ENCODE measurements at regions not wholly inside any gene's neighbourhood (a gene's known extent, or its start where the extent isn't known, plus 50 kb on each side); places are given as distances from the start of the nearest gene placed in this dataset.

DNA sequence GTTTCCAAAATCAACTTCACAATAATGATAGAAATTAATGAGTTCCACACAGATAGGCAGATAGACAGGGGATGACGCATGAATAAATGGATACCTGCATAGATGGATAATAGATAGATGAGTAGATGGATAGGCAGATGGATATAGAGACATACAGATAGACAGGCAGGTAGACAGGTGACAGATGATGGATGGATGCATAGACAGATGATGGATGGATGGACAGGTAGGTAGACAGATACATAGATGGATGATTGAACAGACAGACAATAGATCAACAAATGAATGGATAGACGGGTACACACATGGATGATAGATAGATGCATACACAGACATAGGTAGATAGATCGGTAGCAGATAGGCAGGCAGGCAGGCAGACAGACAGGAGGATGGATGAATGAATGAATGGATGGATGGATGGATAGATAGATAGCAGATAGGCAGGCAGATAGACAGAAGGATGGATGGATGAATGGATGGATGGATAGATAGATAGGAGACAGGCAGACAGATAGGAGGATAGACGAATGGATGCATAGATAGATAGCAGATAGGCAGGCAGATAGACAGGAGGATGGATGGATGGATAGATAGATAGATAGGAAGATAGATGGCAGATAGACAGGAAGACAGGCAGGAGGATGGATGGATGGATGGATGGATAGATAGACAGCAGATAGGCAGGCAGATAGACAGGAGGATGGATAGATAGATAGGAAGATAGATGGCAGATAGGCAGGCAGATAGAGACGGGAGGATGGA lies 142.5 kb downstream of the RBFOX3 start:
- DNase-seq, result no peak

DNA sequence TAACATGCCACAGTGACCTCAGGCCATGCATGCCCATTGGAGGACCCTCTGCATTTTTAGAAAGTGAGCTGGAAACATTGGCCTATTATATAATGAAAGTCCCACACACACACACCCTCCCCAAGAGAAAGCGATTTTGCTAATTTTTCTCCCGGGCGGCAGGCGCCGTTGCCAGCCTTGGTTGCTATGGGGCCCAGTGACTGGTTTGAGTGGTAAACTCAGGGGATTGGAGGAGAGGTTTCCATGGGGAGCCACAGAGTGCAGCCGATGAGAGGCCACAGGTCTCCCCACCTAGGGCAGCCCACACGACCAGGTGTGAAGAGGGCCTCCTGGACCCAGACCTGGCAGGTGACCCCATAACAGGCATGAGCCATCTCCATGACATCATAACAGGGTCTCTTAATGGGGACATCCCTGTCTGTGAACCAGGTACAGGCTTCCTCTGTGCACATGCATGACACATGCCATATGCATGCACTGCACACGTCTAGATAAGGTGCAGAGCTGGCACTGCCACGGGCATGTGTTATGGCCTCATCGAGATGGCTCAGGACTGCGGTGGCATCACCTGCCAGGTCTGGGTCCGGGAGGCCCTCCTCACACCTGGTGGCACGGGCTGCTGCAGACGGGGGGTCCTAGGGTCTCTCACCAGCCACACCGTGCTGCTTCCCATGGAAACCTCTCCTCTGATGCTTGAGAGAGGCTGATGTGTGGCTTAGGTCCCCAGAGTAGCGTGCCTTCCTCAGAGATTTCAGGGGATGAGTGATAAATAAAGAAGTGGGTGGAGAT lies 144.1 kb downstream of the RBFOX3 start:
- no peak for DNase-seq

DNA sequence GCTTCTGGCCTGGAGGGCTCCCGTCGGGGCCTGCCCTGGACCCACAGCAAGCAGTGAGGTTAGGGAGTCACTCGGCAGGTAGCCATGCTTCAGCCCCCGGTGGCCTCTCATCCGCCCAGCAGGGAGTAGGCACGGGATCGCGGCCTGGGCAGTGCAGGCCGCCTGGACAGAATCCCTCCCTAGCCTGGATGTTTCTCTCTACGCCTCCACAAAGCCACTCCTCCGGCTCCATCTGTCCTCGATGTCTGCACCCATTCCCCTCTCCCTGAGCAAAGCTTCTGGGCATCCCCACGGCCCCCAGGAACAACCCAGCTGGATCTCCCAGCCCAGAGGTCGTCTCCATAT lies 145.2 kb downstream of the RBFOX3 start:
- no peak for DNase-seq

DNA sequence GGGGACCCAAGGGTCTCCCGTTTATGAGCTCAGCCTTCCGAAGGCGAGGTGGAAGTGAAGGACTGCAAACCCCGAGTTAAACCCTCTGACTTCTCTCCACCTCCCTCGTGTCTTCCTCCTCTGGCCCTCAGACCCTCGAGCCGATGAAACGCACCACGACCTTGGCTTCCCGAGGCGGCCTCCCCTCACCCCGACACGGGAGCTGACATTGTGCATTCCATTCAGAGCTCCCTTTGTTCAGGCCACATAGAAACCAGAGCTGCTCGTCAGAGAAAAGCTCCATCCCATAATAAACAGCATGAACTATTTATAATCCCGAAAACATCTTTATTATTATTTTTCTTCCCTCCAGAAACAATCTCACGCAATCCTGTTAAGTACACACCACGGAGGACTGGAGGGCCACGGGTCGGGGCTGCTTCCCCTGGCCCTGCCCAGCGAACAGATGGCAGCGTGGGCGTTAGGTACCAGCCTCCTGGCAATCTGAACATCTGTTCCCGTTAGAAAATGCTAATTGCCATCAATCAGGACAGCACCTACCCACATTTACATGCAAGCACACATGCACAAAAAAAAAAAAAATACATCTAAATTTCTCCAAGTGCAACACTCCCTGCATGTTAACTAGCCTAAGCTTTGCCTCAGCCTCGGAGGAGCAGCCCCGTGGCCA lies 145.7 kb downstream of the RBFOX3 start:
- no peak for DNase-seq

DNA sequence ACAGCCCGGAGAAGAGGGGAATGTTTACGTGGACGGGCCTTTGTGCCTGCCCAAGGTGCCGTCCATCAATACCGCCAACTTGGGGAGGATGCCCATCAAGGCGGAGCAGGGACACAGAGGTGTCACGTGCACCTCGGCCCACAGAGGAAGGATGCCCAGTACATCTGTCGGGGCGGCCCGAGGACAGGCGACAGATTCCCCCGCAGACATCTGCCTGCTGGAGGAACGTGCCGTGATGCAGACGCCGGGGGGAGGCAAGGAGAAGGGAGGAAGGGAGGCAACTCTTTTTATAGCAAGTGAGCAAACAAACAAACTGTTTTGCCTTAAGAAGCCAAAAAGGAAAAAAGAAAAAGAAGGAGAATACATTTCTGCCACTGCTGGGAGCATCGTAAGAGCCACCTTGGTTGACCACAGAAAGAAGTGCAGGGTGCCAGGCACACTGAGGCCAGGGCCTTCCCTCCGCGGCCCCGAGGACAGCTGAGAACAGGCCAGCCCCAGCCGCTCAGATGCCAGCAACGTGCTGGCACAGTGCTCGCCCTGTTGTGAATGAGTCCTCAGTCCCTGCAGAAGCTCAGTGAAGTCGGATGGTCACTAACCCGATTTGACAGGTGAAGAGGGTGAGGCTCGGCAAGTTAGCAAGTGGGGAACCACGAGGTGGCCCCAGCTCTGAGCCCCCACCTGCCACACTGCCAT lies 146.4 kb downstream of the RBFOX3 start:
- DNase-seq, result no peak

DNA sequence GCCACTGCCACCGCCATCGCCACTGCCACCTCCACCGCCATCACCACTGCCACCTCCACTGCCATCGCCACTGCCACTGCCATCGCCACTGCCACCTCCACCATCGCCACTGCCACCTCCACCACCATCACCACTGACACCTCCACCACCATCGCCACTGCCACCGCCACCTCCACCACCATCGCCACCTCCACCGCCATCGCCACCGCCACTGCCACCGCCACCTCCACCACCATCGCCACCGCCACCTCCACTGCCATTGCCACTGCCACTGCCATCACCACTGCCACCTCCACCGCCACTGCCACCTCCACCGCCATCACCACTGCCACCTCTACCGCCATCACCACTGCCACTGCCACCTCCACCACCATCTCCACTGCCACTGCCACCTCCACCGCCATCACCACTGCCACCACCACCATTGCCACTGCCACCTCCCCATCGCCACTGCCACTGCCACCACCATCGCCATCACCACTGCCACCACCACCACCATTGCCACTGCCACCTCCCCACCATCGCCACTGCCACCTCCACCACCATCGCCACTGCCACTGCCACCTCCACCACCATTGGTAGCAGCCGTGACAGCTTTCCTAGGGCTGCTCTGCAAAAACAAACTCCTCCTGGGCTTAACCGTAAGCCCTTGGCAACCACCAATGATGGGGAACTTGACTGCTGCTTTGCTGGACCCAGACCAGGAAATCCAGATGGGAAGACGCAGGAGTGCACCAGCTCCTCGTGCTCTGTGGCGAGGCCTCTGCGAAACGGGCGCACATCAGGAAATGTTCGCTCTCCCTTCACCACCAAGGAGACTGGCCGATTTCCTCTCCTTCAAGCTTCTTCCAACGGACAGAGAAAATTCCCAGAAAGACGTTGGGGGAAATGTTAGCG lies 147.2 kb downstream of the RBFOX3 start:
- no peak for DNase-seq

DNA sequence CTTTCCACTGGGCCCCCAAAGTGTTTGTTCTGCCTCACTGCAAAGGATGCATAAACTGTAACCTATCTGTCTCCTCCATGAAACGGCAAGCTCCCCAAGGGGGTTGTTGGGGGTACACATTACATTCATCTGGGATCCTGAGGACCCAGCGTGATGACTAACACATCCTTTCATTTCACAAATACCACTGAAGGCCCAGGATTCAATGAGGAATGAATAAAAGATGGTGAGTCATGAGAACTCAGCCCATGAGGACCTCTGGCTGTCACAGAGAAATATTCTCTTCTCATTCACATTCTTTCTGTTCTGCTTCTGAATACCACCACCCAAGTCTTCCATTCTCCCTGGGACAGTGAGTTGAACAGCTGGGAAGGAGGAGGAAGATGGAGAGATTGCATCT lies 149.8 kb downstream of the RBFOX3 start:
- no peak for DNase-seq

DNA sequence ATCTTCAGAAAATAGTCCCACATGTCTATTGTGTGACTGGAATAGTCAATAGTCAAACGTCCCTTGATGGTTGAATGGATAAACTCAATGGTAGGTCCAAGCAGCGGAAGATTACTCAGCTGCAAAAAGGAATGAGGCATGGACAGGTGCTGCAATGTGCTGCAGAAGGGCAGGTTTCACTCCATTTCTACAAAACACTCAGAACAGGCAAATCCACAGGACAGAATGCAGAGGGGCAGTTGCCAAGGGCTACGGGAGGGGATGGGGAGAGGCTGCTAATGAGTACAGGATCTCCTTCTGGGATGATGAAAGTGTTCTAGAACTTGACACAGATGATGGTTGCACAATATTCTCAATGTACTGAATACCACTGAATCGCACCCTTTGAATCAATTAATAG lies 151.0 kb downstream of the RBFOX3 start:
- DNase-seq, result no peak

DNA sequence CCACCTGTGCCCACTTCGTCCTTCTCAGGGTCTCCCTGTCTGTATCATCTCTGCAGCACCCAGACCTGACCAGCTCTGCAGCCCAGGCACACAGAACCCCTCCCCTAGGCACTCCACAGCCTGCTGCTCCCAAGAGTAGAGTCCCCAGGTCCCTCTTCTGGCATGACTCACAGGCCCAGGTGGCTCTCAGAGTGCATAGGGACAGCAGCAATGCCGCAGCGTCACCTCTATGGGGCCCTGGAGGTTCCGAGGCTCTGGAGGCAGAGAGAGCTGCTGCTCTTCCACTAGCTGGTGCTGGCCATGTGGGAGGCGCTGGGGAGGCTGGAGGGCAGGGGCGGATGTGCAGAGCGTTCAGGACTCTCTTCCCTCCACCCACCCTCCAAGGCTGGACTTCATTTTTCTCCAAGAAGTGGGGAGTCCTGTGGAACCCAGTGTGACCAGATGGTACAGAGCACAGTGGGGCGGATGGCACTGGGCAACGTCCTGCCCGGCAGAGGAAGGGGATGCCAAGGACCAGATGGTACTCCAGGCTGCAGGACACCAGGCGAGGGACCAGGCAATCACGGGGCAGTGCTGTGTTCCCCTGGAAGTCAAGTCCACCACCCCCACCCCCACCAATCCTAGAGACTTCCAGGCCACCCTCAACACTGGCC lies 151.7 kb downstream of the RBFOX3 start:
- DNase-seq, result no peak

DNA sequence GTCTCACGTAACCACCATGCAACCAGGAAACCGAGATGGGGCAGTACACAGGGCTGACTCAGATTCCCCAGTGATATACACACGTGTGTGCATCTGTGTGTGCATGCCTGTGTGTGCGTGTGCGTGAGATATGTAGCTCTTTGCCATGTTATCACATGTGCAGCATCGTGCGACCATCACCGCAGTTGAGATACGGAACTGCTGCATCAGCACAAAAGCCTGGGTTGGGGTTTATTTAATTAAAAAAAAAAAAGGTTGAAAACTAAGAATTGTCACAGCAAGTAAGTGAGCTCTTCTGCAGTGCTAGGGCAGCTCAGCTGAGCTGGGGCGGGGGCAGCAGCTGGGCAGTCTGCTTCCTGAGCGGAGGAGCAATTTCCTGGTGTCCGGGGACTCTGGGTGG lies 152.5 kb downstream of the RBFOX3 start:
- DNase-seq, result no peak

DNA sequence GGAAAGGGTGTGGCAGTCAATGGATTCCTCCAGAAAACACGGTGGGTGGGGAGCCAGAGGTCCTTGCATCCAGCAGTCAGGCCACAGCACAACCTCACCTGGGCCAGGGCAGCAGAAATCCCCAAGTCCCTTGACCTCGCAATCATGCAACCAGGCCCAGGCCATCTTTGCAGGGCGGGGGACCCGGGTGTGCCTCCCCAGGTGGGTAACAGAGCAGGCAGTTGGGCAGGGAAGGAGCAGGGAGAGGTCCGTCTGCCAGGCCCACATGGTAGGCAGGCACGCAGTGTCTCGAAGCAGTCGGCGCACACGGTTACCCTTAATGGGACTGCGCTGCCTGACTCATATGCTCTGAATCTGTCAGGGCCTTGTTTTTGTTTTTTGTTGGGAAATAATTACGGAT lies 153.0 kb downstream of the RBFOX3 start:
- no peak for DNase-seq

DNA sequence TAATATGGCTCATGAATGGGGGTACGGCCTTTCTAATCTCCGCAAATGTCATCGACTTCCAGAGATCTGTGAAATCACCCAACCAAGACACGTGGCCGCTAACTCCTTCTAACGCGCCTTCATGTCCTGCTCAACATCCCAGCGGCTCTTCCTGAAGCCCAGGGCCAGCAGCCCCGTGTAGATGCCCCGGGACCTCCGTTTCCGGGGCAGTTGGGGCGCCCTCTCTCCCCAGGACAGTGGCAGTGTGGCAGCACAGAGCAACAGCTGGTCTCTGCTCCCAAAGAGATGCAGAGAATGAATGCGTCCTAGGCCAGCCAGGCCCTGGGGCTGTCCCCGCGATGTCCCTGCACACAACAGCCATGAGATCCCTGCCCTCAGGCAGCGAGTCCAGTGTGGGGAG lies 153.5 kb downstream of the RBFOX3 start:
- DNase-seq, result no peak

DNA sequence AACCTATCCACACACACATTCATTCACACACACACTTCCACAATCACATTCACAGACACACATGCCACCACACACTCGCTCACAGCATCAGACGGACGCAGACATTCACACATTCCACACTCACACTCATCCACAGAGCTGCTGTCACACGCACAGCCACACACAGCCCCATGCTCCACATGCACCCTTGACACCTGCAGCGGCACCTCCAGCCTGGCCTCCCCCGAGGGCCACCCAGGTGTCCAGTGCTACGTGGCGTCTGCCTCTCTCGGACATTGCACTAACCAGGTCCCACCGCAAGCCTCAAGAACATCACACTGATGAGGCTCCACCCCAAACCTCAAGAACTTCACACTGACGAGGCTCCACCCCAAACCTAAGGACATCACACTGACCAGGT lies 155.2 kb downstream of the RBFOX3 start:
- DNase-seq, result no peak

DNA sequence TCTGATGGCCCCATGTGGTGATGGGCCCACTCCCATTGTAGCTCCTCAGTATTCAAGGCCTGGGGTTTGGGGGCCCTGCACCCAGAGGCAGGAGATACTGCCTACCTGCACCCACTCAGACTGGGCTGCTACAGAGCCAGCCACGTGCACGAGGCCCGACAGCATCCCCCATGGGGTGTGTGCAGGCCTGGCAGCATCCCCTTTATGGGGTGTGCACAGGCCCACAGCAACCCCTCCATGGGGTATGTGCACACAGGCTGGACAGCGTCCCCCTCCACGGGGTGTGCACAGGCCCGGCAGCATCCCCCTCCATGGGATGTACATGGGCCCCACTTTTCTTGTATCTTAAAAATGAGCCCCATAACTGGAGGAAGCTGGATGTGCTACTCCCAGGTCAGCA lies 156.0 kb downstream of the RBFOX3 start:
- no peak for DNase-seq

DNA sequence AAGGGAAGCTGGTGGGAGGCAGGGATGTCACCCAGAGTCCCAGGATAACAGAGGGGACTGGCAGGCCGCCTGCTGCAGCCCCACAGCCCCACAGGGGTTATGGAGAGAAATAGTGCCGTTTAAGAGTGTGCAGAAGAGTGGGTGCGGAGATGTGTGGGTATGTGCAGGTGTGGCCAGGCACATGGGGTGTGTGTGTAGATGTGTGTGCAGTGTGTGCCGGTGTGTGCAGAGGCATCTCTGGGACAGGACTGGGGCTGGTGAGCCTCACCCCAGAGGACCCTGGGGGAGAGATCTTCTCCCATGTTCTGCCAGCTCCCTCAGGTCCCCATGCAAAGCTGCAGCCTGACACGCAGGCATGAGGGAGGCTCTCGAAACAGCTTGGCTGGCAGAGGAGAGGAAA lies 157.4 kb downstream of the RBFOX3 start:
- DNase-seq, result no peak

DNA sequence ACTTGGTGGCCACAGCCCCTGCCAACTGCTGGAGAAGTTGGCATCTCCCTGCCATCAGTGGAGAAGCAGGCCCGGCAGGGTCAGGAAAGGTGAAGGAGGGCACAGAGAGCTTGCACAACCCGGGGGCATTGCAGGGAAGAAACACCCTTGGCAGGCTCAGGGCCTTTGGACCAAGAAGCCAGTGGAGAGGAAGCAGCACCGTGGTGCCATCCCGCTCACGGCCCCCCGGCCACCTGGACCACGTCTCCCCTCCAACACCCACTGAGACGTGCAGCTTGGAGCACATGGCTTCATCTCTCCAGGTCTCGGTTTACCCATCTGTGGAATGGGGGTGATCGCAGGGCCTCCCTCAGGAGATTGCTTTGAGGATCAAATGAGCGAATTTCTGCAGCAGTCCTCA lies 158.1 kb downstream of the RBFOX3 start:
- no peak for DNase-seq

DNA sequence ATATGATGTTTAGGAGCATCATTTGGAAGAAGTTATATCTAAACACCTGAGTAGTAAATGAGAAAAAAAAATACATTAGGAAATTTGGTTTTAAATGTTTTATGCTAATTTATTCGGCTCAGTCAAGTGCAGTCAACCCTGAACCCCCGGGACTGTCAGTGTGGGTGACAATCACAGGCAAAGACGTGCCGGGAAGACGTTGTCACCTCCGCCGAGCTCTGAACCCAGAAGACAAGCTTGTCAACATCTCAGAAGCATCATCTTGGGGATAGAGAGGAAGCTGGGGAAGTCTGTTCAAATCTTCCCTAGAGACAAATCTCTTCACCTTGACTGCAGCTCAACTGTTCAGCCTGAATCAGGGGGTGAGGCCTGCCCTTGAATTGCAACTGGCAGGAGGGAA lies 159.7 kb downstream of the RBFOX3 start:
- no peak for DNase-seq

DNA sequence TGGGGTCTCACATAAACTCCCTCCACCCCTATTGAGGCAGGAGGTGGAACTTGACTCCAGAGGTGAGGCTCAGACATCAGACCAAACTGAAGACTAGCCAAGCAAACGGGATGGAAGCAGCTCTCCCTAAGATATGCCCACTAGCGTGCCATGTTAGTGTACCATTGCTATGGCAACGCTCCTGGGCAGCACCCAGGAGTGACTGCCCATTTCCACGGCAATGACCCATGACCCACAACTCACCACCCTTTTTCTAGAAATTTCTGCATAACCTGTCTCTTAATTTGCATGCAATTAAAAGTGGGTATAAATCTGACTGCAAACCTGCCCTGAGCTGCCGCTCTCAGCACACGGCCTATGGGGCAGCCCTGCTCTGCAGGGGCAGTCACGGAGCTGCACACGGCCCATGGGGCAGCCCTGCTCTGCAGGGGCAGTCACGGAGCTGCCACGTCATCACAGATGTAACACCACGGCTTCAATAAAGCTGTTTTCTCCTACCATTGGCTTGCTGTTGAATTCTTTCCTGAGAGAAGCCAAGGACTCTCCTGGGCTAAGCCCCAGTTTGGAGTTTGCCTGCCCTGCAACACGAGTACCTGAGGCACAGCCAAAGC lies 164.3 kb downstream of the RBFOX3 start:
- no peak for DNase-seq

DNA sequence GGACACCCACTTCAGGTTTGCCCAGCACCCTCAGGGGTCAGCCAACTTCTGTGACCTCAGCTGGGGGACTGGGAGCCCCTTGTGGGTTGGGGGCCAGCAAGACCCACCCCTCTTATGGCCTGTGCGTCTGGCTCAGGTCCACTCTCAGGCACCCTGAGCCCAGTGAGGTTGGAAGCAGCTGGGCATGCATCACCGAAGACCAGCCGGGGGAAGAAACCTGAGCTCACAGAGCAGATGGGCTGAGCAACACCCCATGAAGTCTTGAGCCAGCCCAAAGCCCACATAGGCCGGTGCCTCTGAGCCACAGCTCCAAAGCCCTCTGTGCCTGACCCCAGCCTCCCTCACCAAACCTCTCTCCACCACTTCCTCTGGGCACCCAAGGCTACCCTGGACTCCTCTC lies 166.7 kb downstream of the RBFOX3 start:
- DNase-seq, result no peak

DNA sequence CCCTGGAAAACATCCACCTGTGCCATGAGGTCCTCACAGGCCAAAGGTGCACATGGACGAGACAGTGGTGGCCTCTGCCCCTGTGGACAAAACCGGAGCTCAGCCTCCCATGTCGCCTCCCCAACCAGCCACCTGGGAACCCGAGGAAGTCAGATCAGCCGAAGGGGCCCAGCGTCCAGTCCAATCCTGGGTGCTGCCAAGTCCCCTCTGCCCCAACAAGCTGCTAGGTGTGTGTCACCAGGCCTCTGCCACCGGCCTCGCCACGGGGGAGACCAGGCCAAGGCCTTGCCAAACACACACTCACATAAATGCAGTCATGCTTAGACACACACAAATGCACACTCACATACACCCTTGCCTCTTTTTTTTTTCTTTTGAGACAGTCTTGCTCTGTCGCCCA lies 167.8 kb downstream of the RBFOX3 start:
- DNase-seq, result no peak

DNA sequence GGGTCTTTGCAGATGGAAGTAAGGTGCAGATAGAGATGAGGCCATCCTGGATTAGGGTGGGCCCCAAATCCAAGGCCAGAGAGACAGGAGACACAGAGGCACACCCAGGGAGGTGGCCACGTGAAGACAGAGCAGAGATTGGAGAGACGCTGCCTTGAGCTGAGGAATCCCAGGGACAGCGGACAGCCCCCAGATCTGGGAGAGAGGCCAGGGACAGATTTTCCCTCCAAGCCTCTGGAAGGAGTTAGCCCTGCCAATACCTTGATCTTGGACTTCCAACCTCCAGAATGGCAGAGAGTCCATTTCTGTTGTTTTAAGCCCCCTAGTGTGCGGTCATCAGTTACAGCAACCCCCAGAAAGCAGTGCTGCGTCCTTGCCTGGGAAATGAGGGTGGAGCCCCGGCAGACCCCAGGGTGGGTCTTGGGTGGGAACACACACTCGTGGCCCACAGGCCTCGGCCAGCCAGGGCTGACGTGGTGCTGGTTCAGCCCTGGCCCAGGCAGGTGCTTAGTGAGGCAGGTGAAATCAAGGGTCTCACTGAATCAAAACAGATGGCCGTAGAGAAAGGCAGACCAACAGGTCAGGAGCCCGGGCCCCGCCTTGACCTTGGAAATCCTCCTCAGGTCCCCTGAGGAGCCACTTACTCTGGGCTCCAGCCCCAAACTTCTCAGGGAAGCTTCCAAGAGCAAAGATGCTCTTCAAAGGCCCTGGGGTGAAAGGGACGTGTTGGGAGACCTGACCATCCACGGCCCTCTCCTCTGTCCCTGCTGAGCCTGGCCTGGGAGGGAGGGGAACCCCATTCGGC lies 169.3 kb downstream of the RBFOX3 start:
- DNase-seq, result no peak
